TTC549 (cell line): ENCODE measurements at regions not wholly inside any gene's neighbourhood (a gene's known extent, or its start where the extent isn't known, plus 50 kb on each side); places are given as distances from the start of the nearest gene placed in this dataset.
"Not testable (repeated sequence)": the region's sequence is repeated elsewhere in the genome, so short reads cannot be mapped to it uniquely, and the experiment has no call there.

Experiments
- FAIRE-seq: peaks from 2 replicates; lab custom pipeline; 2012; peaks lifted over from hg19 to GRCh38; lab: Jason Lieb, UNC

DNA sequence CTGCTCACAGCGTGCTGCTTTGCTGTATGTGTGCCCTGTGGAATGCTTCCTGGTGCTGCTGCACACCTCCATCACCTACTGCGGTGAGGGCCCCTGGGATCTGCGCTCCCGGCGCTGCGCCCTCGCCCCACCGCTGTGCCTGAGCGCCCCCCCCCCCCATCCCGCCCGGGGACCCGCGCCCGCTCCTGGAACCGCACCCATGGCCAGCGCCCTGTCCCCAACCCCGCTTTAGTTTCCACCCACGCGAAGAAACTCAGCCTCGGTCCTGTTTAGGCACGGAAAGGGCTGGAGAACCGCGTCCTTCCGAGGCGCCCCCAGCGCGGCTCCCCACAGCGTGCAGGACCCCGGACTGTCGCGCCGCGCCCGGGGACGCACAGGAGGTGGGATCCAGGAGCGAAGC, 265.5 kb downstream of the POTEB3 start:
- not testable (repeated sequence) for FAIRE-seq

DNA sequence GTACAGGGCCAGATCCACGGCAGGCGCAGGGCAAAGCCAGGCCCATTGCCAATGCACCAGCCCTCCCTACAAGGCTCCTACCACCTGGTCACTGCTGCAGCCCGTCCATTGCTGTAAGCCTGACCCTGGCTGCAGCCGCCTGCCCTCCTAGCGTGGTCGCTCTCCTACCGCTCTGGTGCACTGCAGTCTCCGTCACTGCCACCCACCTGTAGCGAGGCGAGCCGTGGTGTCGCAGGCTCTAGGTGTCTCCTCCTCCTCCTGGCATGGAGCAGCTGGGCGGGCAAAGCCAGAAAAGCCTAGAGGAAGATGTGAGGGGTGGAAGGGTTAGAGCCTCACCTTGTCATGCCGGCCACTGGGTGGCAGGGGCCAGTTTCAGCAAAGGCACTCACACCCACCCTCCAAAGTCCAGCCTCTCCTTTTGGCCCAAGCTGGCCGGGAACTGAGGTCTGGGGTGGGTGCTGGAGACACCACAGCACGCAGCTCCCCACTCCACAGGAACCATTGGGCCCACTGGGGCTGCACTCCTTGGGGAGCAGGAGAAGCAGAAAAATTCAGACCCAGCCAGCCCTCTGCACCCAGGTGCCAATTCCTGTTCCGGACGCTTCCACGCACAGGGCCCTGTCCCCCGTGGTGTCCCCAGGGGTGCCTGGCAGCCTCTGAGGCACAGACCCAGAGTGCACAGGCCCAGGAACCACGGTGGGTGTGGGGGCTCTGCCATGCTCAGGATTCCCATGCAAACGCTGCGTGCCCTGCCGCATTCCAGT, 285.3 kb upstream of the POTEB2 start:
- not testable (repeated sequence) for FAIRE-seq

- not testable (repeated sequence) for FAIRE-seq
Observed at GRCh38 chr15:21148136-21148535, 282.0 kb upstream of the POTEB2 start.

- FAIRE-seq: not testable (repeated sequence)
Observed at GRCh38 chr15:21133893-21134292, 267.8 kb upstream of the POTEB2 start.

DNA sequence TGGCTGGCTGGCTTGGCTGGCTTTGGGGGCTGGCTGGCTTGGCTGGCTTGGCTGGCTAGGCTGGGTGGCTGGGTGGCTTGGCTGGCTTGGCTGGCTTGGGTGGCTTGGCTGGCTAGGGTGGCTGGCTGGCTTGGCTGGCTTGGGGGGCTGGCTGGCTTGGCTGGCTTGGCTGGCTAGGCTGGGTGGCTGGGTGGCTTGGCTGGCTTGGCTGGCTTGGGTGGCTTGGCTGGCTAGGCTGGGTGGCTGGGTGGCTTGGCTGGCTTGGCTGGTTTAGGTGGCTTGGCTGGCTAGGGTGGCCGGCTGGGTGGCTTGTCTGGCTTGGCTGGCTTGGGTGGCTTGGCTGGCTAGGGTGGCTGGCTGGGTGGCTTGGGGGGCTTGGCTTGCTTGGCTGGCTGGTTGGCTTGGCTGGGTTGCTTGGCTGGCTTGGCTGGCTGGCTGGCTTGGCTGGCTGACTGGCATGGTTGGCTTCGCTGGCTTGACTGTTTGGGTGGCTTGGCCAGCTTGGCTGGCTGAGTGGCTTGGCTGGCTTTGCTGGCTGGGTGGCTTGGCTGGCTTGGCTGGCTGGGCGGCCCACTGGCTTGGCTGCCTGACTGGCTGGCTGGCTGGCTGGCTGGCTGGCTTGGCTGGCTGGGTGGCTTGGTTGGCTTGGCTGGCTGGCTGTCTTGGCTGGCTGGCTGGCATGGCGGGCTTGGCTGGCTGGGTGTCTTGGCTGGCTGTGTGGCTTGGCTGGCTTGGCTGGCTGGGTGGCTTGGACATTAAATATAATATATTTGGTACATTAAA, 246.3 kb upstream of the POTEB2 start:
- not testable (repeated sequence) for FAIRE-seq

GRCh38 chr15:21111861-21112260, 245.7 kb upstream of the POTEB2 start:
- not testable (repeated sequence) for FAIRE-seq

DNA sequence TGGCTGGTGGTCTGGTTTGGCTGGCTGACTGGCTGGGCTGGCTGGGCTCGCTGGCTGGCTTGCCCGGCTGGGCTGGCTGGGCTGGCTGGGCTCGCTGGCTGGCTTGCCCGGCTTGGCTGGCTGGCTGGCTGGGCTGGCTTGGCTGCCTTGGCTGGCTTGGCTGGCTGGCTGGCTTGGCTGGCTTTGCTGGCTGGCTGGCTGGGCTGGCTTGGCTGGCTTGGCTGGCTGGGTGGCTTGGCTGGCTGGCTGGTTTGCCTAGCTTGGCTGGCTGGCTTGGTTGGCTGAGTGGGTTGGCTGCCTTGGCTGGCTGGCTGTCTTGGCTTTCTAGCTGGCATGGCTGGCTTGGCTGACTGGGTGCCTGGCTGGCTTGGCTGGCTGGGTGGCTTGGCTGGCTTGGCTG, 245.1 kb upstream of the POTEB2 start:
- FAIRE-seq: not testable (repeated sequence)

DNA sequence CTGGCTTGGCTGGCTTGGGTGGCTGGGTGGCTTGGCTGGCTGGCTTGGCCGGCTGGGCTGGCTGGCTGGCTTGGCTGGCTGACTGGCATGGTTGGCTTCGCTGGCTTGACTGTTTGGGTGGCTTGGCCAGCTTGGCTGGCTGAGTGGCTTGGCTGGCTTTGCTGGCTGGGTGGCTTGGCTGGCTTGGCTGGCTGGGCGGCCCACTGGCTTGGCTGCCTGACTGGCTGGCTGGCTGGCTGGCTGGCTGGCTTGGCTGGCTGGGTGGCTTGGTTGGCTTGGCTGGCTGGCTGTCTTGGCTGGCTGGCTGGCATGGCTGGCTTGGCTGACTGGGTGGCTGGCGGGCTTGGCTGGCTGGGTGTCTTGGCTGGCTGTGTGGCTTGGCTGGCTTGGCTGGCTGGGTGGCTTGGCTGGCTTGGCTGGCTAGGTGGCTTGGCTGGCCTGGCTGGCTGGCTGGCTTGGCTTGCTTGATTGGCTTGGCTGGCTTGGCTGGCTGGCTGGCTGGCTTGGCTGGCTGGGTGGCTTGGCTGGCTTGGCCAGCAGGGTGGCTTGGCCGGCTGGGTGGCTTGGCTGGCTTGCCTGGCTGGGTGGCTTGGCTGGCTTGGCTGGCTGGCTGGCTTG, 244.2 kb upstream of the POTEB2 start:
- FAIRE-seq: not testable (repeated sequence)

GRCh38 chr15:21108384-21108783, 242.3 kb upstream of the POTEB2 start:
- FAIRE-seq: not testable (repeated sequence)

- not testable (repeated sequence) for FAIRE-seq
Observed at GRCh38 chr15:21107399-21108381, 241.6 kb upstream of the POTEB2 start.

DNA sequence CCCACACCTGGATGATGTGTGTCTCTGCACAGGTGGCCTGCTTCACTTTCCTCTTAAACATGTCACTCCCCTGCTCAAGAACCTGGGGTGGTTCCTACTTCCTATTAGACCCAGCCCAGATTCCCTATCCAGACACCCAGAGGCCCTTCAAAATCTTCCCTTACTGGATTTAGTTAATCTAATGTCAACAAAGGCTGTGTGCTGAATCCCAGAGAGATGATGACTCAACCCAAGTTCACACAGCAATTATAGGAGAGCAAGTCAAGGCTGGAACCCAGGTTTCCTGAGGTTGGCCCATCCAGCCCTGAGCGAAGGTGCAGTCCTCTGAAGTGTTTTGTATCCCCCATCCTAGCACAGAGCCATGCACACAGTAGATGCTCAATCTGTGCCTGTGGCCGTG, 230.5 kb upstream of the POTEB2 start:
- FAIRE-seq: not testable (repeated sequence)

GRCh38 chr15:21079544-21079943, 213.4 kb upstream of the POTEB2 start:
- not testable (repeated sequence) for FAIRE-seq

- FAIRE-seq: not testable (repeated sequence)
Observed at GRCh38 chr15:21068917-21069316, 202.8 kb upstream of the POTEB2 start.

DNA sequence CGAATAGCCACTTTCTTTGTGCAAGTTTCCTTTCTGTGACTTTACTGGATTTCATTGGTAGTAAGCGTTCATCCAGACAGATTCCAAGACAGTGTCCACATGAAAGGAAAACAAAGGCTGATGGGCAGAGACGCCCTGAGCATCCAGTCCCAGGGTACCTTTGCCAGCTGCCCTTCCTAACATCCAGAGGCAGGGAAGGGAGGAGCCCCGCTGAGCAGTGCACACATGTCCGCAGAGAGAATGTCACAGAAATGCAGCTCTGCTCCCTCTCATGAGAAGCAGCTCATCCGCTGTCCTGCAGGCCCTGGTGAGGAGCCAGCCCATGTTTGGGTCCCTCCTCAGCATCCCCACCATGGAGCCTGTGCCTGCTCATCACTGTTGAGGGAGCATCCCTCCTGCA, 197.4 kb upstream of the POTEB2 start:
- FAIRE-seq: not testable (repeated sequence)

- FAIRE-seq: not testable (repeated sequence)
Observed at GRCh38 chr15:21062619-21063163, 196.6 kb upstream of the POTEB2 start.

- FAIRE-seq: not testable (repeated sequence)
Observed at GRCh38 chr15:21051866-21052265, 185.8 kb upstream of the POTEB2 start.

DNA sequence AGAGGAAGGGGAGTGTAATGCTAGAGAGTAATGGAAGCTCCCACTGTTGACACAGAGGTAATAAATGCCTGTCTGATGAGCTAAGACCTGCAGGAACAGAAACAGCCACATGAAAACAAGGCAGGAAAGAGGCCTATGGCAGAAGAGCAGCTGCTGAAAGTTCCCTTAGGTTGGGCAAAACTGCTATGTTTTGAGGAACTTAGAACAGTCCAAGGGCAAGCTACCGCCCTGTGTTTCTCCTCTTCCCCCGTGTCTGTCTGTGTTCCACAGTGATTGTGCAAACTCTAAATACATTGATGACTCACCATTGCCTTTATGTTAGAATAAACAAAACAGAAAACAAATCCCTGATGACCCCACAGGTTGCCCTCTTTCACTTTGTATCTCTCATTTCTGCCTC, 165.6 kb upstream of the POTEB2 start:
- not testable (repeated sequence) for FAIRE-seq

DNA sequence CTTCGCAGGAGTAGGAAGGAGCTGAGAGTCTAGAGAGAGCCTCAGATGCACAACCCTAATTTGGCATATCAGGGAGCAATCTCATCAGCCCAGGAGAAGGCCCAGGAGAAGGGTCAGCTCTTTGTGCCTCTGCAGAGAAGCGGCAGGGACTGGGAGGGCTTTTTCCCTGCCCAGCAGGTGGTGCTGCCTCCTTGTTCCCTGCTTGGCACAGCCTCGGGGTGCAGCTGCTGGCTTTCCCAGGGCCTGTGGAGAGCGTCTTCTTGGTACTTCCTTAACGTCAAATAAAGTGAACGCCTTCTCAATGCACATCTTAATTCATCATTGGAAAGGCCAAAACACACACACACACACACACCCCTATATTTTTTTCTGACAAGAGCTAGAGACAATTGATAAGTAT, 162.9 kb upstream of the POTEB2 start:
- not testable (repeated sequence) for FAIRE-seq

GRCh38 chr15:21027942-21028341, 161.8 kb upstream of the POTEB2 start:
- FAIRE-seq: peak; percentile 79

DNA sequence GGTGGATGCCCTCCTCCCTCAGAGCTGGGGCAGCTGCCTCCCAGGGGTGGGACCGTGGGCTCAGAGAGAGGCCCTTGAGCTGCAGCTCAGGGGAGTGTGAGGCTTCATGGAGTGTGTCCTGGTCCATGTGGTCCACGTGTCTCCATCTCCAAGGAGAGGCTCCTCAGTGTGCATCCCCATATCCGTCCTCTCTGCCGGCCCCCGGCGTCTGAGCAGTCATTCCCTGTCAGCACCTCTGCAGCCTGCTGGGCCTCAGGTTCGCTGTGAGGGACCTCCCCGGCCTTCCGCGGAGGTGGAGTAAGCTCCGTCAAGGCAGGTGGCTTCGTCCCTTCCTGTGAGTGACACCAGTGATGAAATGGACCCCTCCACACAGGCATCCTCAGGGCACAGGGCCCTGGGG, 160.7 kb upstream of the POTEB2 start:
- not testable (repeated sequence) for FAIRE-seq

DNA sequence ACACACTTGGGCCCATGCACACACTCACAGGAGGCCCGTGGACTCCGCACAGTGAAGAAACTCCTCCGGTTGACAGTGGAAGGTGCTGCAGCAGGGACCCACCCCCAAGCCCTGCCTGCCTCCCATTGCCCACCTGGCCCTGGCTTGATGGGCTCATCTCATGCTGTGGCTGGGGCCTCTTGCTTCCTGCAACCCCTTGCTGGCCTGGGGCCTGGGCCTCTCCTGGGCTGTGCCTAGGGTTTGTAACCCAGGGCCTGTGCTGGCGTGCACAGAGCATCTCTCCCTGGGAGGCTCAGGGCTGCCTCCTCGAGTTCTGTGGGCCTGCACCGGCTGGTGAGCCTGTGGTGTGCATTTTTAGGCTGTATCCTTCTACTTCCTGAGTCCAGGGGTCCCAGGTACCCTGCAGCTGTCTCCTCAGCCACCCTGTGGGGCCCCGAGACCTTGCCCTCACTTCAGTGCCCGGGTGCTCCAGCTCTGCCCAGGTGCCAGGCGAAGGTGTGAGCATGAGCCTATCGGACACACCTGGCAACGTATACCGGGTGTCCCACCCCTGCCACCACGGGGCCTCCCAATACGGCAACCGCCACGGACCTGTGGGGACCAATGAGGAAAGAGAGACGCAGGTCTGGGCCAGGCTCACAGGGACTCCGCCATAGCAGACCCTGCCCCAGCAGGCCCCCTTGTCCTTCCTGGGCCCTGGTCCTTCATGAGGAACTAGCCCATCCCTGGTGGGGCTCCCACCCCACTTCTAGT, 158.3 kb upstream of the POTEB2 start:
- not testable (repeated sequence) for FAIRE-seq
